Peyer's patch (tissue), 4 donors: ENCODE measurements at regions not wholly inside any gene's neighbourhood (a gene's known extent, or its start where the extent isn't known, plus 50 kb on each side); places are given as distances from the start of the nearest gene placed in this dataset.

Experiments
- DNase-seq, 3 donors: peaks; one replicate each; pipeline ENCODE4 v3.0.0-alpha.2; 2017 to 2019
- H3K27ac ChIP-seq, 4 donors: fragments of 200-600 bp; sonication (generic); one replicate each; pipeline ENCODE4 v1.5.1; 2016 to 2019
- H3K27me3 ChIP-seq, 2 donors: fragments of 200-600 bp; sonication (generic); one replicate each; pipeline ENCODE4 v1.5.1; 2019
- H3K36me3 ChIP-seq, 3 donors: fragments of 200-600 bp; sonication (generic); one replicate each; pipeline ENCODE4 v1.5.1; 2016 to 2019
- H3K4me1 ChIP-seq, 4 donors: fragments of 200-600 bp; sonication (generic); one replicate each; pipeline ENCODE4 v1.5.1; 2016 to 2019
- H3K4me3 ChIP-seq, 4 donors: fragments of 200-600 bp; sonication (generic); 1 replicate in 3 of 4; 2 replicates in 1 of 4; pipeline ENCODE4 v1.5.1; 2016 to 2019; ENCODE audit warnings: mild to moderate bottlenecking in 1 of 4
- H3K9me3 ChIP-seq, 4 donors: fragments of 200-600 bp; sonication (generic); one replicate each; pipeline ENCODE4 v1.5.1; 2016 to 2019; ENCODE audit warnings: mild to moderate bottlenecking in 1 of 4
- CTCF ChIP-seq, 6 experiments: fragments of 450-650 bp in 4 of 6; fragments of 200-600 bp in 2 of 6; sonication (generic) in 1 of 6; IDR thresholded peaks; one replicate each; pipeline ENCODE4 v1.5.1; 2017 to 2019; ENCODE audit warnings: antibody characterized with exemption in 6 of 6, mild to moderate bottlenecking in 3 of 6, moderate library complexity in 1 of 6
- POLR2A ChIP-seq, 2 donors: fragments of 450-650 bp; IDR thresholded peaks; one replicate each; pipeline ENCODE4 v1.5.1; 2017; ENCODE audit warnings: antibody characterized with exemption in 2 of 2, mild to moderate bottlenecking in 2 of 2, moderate library complexity in 2 of 2

DNA sequence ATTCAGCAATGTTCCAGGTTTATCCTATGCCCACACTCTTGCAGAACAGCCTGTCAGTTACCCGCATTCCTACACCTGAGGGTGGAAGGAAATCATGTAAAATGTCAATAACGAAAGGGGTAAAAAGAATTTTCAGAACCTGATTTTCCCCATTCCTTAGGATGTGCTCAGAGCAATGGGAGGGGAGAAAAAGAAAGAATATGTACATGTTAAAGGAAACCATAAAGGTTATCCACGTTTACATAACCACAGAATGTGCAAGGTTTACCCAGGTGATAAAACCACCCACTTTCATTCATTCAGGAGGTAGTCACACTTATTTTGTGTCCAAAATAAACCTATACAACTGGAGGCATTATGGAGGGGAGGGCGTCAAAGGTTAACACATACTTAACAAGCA lies 335.5 kb downstream of the ZNF674 start:
- no peak overlapping the region for H3K27ac ChIP-seq
- no peak for DNase-seq
- no peaks in the 10 kb centered on the region for H3K4me1 ChIP-seq
- H3K27me3 ChIP-seq: no peaks in the 10 kb centered on the region
- no peak for TF ChIP-seq CTCF (IDR thresholded peaks at IDR 0.05)
- no peak for TF ChIP-seq POLR2A (IDR thresholded peaks at IDR 0.05)
- no peak overlapping the region for H3K4me3 ChIP-seq
- H3K9me3 ChIP-seq: no peaks in the 10 kb centered on the region
- no peaks in the 10 kb centered on the region for H3K36me3 ChIP-seq

GRCh38 chrX:46209037-46209436 lies 336.2 kb downstream of the ZNF674 start:
- no peak overlapping the region for H3K4me3 ChIP-seq
- no peak for DNase-seq
- no peaks in the 10 kb centered on the region for H3K9me3 ChIP-seq
- no peaks in the 10 kb centered on the region for H3K4me1 ChIP-seq
- TF ChIP-seq POLR2A (IDR thresholded peaks at IDR 0.05): no peak
- H3K27me3 ChIP-seq: no peaks in the 10 kb centered on the region
- H3K36me3 ChIP-seq: no peaks in the 10 kb centered on the region
- no peak overlapping the region for H3K27ac ChIP-seq

- TF ChIP-seq POLR2A (IDR thresholded peaks at IDR 0.05): no peak
- no peak for TF ChIP-seq CTCF (IDR thresholded peaks at IDR 0.05)
- DNase-seq: no peak
- H3K27ac ChIP-seq: no peak overlapping the region
Observed at GRCh38 chrX:46208225-46208854, 336.9 kb downstream of the ZNF674 start.

DNA sequence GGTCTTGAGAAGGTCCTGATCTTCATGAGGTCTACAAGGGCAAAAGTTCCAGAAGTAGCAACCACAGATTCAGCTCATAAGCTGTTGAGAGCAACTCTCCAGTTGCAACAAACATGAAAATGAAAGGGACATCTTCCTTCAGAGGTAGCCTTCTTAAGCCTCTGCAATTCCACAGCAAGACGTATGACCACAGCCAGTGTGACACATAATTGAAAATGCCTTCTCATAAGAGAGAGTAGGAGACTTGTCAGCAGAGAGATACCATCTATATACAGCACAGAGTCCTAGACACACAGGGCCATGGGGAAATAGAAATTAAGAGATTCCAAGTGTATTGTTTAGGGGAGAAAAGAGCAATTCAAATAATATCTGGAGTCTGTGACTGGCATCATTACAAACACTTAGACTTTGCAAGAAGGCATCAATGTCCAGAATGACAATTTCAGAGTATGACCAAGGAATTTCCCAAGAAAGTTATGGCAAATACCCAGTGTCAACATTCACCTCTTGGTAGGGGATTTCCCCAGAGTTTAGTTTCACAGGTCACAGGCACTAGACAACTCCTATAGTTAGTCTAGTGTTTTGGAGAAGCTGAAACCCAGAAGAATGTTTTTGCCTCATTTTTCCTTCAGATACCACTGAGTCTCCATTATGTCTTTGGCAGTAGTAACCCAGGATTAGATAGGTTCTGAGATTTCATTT lies 340.3 kb downstream of the ZNF674 start:
- H3K4me1 ChIP-seq: no peaks in the 10 kb centered on the region
- no peak for DNase-seq
- no peaks in the 10 kb centered on the region for H3K36me3 ChIP-seq
- H3K4me3 ChIP-seq: no peak overlapping the region
- H3K27ac ChIP-seq: no peak overlapping the region
- H3K9me3 ChIP-seq: no peaks in the 10 kb centered on the region
- no peak for TF ChIP-seq CTCF (IDR thresholded peaks at IDR 0.05)
- TF ChIP-seq POLR2A (IDR thresholded peaks at IDR 0.05): no peak
- no peaks in the 10 kb centered on the region for H3K27me3 ChIP-seq

More at GRCh38 chrX:46208225-46208854, 336.9 kb downstream of the ZNF674 start:
- H3K4me3 ChIP-seq: no peak overlapping the region
- H3K36me3 ChIP-seq: no peaks in the 10 kb centered on the region
- no peaks in the 10 kb centered on the region for H3K27me3 ChIP-seq
- no peaks in the 10 kb centered on the region for H3K4me1 ChIP-seq
- no peaks in the 10 kb centered on the region for H3K9me3 ChIP-seq

- no peak for TF ChIP-seq CTCF (IDR thresholded peaks at IDR 0.05)
- Histone ChIP-seq H3K27me3 (no peaks in the 10 kb centered on the region), H3K4me3 (no peak overlapping the region), H3K9me3 (no peaks in the 10 kb centered on the region), H3K27ac (no peak overlapping the region), H3K36me3 (no peaks in the 10 kb centered on the region), H3K4me1 (no peaks in the 10 kb centered on the region)
- no peak for DNase-seq
Observed at GRCh38 chrX:46202733-46203514, 342.3 kb downstream of the ZNF674 start.

- H3K9me3 ChIP-seq: no peaks in the 10 kb centered on the region
- no peaks in the 10 kb centered on the region for H3K36me3 ChIP-seq
- H3K4me1 ChIP-seq: no peaks in the 10 kb centered on the region
- no peaks in the 10 kb centered on the region for H3K27me3 ChIP-seq
- no peak overlapping the region for H3K4me3 ChIP-seq
- TF ChIP-seq POLR2A (IDR thresholded peaks at IDR 0.05): no peak
- no peak for TF ChIP-seq CTCF (IDR thresholded peaks at IDR 0.05)
- no peak overlapping the region for H3K27ac ChIP-seq
- DNase-seq: no peak
Observed at GRCh38 chrX:46200413-46200812, 344.8 kb downstream of the ZNF674 start.
